Left hindlimb (tissue), 1 donor: ENCODE measurements at regions not wholly inside any gene's neighbourhood (a gene's known extent, or its start where the extent isn't known, plus 50 kb on each side); places are given as distances from the start of the nearest gene placed in this dataset.
A peak's percentile ranks its signal among the peaks of the same experiment; 100 is the strongest.

Experiments
- DNase-seq: peaks from one replicate; pipeline ENCODE4 v3.0.0-alpha.2; 2018

DNA sequence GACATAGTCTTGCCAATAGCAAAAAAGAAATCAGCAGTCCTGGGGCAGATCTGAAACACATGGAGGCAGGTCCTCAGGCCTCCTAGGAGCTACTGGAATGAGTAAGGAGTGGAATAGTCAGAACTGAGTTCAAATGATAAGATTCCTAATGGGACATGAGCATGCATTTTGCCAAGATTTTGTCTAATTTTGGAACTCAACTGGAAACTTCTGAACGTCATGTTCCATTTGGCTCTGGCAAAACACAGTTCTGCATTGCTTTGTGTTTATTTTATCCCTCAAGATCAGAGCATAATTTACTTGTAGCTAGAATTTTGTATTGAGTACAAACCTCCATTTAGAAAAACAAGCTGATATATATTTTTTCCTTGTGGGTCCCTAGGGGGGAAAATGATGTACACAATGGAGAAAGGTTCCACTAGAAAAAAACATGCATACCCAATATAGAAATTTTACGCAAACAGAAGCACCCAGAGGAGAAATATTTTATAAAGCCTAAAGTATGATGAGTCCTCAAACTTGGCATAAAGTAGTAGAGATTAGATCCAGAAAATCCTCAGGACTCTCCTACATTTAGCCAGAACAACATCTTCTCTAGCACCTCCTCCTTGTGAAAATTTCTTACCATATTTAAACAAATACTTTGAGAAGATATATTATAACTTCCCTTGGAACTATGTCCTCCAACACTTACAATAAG, 149.0 kb upstream of the SERP2 start:
- DNase-seq: no peak

DNA sequence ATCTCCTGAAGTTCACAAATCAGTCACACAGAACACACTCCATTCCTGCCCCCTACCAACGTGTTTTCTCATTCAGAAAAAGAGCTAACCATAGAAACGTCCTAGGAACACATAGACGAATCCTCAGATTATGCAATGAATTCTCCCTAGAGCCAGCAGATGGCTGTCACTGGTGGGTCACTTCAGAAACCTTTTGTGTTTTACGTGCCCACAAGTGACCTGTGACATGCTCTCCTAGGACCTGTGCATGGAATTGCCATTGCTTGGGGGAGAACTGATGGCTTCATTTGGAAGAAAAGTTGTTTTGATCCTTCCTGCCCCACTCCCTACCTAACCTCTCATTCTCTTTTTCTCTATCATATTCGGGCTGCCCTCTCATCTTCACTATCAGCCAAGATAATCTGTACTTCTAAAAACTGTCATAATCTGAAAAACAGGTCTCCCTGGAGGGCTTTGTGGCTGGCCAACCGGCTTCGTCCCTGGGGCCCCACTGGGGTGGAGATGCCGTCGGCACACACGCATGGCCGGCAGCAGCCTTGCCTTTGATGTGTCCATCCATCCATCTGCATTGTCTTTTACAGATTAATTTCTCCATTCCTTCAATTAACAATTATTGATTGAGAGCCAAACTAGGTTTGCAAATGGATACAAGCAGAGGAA, 144.1 kb upstream of the SERP2 start:
- no peak for DNase-seq

GRCh38 chr13:44230071-44230470, 143.6 kb upstream of the SERP2 start:
- DNase-seq: no peak

DNA sequence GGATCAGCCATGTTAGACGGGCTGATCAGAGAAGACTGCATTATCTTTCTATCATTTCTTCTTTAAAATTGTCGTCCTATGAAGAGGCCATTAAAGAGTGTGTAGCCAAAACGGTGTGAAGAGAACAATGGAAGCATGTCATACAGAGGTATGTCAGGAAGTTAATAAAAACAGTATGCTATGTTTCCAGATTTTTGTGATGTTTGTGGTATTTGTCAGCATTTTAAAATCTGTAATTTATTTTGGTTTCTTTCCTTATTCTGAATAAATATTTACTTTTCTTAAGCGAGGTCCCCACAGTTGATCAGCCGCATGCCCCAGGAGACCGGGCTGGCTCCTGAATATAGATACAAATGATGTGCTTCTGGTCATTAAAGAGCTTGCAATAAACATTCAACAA, 142.9 kb upstream of the SERP2 start:
- no peak for DNase-seq

- DNase-seq: no peak
Observed at GRCh38 chr13:44231786-44232516, 141.7 kb upstream of the SERP2 start.

GRCh38 chr13:44232774-44233173, 140.8 kb upstream of the SERP2 start:
- DNase-seq: no peak

DNA sequence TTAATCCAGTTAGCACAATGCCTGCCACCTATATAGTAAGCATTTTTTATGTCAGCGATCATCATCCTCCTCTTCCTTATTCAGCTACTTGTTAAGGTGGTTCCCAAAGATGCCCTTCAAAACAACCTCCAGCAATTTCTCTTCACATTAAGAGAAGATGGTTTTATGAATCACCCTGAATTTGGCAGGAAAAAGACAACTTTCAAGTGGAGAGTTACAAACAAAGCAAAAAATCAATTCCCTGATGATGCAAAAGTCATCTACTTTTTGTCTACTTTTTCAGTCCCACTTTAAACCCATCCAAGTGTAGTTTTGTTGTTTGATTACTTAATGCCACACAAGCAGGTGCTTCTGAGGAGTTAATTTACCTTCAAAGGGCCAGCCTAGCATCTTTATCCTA, 139.1 kb upstream of the SERP2 start:
- DNase-seq: no peak

DNA sequence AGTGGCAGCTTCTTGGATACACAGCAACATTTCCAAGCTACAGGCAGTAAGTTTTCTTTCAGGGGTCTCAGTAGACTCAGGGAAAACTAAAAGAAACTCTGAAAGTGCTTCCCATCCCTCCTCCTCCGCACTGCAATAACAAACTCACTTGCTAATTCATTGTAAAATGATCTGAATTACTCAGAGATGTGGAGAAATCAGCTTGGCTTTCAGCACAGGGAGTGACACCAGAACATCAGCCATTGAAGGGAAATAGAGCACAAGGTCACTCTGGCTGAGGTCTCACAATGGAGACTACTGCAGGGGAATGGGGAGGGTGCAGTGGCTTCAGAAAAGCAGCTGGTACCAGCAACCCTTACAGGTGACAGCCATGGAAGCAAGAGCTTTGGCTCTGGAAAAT, 137.3 kb upstream of the SERP2 start:
- no peak for DNase-seq

GRCh38 chr13:44236801-44237207, 136.8 kb upstream of the SERP2 start:
- DNase-seq: no peak

GRCh38 chr13:44237276-44237767, 136.3 kb upstream of the SERP2 start:
- peak; percentile 72 for DNase-seq

DNA sequence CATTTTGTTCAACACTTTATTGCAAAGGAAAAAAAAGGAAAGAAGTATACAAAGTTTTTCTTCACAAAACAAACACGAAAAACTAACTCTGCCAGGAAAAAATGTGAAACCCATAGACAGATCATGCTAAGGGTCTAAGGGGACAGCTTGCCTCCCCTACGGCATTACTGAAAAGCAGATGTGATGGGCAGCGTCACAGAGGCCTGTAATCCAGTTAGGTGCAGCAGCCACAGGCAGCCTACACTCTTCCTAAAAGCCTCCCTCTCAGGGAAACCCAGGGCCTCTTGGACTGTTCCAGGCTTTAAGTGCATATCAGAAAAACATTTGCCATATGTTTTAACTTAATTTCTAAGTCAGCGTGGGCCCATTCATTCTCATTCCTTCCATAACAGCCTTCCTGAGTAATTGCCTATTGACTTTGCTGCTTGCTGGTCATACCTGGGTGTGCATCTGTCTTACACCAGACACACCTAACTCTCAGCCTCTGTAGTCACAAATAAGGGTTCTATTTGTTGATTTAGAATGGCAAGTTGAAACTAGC, 135.7 kb upstream of the SERP2 start:
- peak; percentile 75 for DNase-seq

GRCh38 chr13:44240611-44241145, 132.9 kb upstream of the SERP2 start:
- DNase-seq: no peak

- no peak for DNase-seq
Observed at GRCh38 chr13:44241638-44242037, 132.0 kb upstream of the SERP2 start.

DNA sequence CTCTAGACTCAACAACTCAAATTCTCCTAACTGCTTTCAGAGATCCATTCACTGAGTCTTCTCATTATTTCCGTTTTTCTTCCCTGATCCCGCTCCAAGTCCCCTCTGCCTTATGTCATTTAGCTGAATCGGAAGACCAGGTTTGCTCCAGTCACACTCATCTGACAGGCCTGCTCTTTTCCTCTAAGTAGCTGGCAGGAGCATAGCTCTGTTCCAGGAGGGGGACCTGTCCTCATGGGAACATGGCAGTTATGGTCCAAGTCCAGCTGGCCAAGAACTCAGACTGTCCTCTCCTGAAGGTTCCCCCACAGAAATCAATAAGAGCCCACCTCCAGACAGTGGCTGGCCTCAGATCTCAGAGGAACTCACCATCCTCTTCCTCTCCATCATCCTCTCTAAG, 130.9 kb upstream of the SERP2 start:
- no peak for DNase-seq

- DNase-seq: peak; percentile 56
Observed at GRCh38 chr13:44243198-44243857, 130.3 kb upstream of the SERP2 start.

- DNase-seq: no peak
Observed at GRCh38 chr13:44244288-44244687, 129.3 kb upstream of the SERP2 start.

DNA sequence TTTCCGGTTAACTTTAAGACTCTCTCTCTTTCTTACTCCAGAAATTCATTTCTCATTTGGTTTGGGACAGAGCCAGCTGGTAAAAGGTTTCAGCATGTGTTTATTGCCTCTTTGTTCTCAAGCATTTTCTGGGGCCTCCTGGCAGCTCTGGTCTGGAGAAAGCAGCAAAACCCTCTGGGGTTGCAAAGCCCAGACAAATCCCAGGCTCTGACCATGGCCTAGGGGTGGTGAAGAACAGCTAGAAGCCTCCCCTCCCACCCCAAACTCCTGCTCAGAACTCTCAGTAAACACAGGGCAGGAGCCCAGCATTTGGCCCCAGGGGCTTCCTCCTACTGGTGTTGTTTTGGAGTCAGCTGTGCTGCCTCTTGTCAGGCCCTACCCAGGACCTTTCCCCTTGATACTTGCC, 124.2 kb upstream of the SERP2 start:
- peak; percentile 61 for DNase-seq

GRCh38 chr13:44252938-44253337, 120.7 kb upstream of the SERP2 start:
- DNase-seq: no peak

GRCh38 chr13:44255771-44256364, 117.8 kb upstream of the SERP2 start:
- no peak for DNase-seq

- DNase-seq: no peak
Observed at GRCh38 chr13:44257796-44258195, 115.8 kb upstream of the SERP2 start.

DNA sequence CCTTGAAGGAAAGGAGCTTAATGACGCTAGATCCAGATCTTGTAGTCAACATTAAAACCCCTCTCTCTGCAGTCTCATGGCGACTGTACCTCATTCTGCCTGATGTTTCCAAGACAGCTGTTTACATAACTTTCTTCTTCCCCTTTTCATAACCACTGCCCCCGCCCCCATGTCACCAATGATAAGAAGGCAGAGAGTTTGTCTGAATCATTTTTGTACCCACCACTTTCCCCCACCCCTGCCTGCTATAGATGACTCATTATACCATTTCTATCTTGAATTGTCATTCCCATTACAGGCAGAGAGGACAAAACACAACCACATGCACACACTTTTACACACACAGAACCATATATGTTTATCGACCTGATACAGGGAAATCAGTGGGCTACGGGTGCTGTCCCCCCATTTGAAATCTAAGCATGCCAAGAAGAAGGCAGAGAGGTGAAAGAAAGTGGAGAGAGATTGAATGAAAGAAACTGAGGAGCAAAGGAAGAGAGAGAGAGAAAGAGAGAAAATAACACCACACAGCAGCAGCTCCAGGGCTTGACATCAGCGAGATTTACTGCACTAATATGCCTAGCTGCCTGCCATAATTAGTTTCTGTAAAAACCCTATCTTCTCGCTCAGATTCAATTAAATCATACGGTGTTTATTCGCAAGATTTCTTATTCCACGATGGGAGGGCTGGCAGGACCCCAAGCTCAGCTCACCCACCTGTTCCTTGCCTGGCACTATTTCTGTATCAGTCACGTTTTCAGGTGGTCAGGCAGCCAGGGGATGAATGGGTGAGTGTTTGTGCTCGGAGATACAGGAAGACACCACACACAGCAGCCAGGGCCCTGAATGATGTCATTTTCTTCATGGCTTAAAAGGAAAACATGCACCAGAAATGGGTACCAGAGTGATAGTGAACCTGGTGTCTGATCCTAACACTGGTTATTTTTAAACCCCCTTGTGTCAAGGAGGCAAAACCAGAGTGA, 114.3 kb upstream of the SERP2 start:
- DNase-seq: no peak
